T47D (cell line): ENCODE measurements at regions not wholly inside any gene's neighbourhood (a gene's known extent, or its start where the extent isn't known, plus 50 kb on each side); places are given as distances from the start of the nearest gene placed in this dataset.

Experiments
- DNase-seq, 2 experiments: peaks; one replicate each; pipeline versions ENCODE4 v3.0.0 to v3.0.0-alpha.2; 2011 to 2012; ENCODE audit warnings: low read depth in 1 of 2, low spot score in 1 of 2
- JUND ChIP-seq: IDR thresholded peaks from 2 replicates; pipeline ENCODE4 v1.6.1; 2012; ENCODE audit warnings: low read depth
- in situ Hi-C: cut with HindIII; loops from 2 replicates; pipeline ENCODE4 v1.10.0; 2016; ENCODE audit warnings: low sequenced_read_pairs, low pct_unique_long_range_greater_than_20kb

DNA sequence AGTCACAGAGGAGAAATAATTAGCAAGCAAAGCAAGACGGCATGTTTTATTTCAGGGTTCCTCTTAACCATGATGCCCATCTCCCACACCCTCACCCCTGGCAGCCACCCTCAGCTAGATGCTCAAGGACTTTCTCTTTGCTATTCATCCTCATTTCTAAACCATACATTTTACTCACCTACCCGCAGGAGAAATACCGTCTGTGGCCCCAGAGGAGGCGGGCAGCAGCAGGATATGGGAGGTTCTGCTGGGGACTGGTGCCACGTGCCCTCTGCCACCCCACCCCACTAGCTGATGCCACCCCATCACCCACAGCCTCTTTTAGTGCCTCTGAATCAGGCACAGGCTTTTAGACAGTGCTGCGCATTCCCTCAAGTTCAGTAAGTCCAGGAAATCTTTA, 168.7 kb upstream of the ITGB1 start:
- in situ Hi-C loops: no loop called here
- no peak for TF ChIP-seq JUND
- no peak for DNase-seq

DNA sequence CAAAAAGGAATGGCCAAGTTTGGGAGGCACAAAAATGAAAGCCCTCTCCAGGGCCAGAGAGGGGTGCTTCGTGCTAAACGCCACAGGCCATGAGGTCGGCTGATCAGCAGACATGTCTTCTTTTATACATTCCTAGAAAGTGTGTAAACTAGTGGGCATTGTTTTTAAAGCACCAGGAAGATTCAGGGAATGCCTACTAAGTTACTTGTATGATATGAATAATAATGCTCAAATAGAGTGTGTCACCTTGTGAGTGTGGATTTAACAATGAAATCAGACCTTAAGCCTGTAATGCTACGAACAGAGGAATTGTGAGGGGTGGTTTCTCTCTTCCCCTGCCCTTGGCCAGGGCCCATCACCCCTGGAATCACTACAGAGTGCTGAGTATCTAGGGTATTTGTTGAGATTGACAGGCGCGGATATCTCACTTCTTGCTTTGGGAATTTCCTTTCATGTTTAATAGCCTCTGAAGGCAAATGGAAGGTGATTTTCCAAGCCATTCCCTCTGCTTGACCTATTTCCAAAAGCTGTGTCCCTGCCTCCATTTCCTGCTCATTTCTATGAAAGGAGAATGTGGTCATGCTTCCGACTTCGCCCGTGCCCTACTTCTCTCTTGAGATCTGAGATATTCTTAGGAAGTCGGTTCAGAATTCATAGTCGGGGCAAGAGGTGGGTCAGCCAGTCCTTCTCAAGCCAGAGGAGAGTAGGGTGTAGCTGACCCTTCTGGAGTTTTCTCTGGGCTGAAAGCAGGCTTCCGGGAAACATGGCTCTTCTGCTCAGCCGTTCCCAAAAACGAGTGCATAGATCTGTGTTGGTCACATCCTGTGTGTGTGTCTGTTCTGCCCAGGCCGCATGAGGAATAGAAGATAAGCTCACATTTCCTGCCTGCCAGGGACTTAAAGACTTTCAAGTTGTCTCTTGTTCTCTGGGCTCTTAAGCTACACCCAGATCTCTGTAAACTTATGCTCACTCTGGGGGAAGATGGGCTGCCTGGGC, 167.8 kb upstream of the ITGB1 start:
- in situ Hi-C loops: no loop called here
- no peak for DNase-seq
- TF ChIP-seq JUND: no peak

DNA sequence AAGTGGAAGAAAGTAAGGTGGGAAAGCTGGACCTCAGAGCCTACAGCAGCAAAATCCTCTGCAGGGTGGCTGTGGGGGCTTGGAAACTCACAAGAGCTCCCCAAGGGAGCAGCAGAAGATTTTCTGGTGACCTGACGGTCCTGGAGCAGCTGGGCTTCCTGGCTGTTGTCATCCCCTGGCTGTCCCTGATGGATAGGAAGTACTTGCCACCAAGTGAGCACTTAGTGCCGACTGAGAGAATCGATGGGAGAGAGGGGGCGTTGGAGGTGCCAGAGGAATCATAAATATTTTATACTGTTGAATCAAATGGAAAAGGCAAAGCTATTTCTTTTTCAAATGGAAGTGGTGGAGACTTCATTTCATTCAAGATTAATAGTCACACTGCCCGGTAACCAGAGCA, 167.1 kb upstream of the ITGB1 start:
- in situ Hi-C loops: no loop called here
- no peak for DNase-seq
- no peak for TF ChIP-seq JUND

DNA sequence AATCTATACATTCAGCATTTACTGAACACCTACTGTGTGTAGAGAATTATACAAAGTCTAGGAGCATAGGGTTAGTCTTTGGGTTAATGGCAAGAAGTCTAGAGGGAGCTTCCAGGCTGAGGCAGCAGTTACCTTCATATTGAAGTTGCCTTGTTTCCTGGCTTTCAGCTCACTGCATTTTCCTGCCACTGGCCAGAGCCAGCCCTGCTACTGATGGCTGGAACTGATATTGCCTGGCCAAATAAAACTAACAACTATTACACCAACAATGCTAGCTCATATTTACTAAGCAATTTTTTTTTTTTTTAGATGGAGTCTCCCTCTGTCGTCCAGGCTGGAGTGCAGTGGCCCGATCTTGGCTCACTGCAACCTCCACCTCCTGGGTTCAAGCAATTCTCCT, 165.7 kb upstream of the ITGB1 start:
- peak; percentile 16 to 48 for DNase-seq
- in situ Hi-C loops: no loop called here
- TF ChIP-seq JUND: no peak

DNA sequence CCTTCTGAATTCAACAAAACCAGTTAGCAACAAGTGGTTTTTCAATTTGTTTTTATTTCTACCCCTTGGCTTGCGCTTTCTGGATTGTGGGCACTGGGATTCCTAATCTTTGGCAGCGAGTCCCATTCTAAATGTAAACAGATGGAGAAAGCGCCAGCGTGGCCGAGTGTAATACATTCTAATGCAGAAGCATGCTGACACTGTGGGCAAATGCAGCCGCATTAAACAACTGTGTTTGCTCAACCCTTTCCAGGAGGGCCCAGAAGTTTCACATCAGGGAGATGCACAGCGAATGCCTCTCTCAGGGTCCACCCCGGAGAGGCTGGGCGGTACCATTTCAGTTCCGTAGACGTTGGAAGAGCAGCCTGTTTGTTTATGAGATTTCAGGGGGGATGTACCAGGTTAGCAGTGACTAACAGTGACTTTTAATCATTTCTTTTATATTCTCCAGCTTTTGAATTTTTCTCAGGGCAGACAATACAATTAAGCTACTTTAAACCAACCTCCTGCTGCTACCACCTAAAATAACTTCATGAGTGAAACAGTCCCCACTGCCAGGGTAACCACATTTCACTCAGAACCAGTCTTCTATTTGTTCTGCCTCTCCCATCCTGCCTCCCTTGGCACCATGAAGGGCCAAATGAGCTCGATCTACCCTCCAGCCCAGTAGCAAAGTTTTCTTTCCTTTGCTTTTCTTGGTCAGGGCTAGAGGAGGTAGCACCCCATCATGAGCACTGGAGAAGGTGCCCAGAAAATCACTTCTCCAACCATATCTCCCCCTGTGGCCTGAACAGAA, 164.2 kb upstream of the ITGB1 start:
- in situ Hi-C loops: no loop called here
- no peak for TF ChIP-seq JUND
- DNase-seq: no peak

DNA sequence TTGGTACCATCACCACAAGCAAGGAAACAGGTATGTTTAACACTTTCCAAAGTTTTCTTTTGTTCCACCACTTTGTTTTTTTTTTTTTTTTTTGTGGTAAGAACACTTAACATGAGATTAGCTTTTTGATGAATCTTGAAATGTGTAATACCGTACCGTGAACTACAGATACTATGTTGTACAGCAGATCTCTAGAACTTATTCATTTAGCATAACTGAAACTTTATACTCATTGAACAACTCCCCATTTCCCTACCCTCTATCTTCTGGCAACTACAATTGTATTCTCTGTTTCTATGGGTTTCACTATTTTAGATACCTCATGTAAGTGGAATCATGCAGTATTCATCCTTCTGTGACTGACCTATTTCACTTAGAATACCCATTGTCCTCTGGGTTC, 162.7 kb upstream of the ITGB1 start:
- TF ChIP-seq JUND: no peak
- DNase-seq: no peak
- in situ Hi-C loops: no loop called here

DNA sequence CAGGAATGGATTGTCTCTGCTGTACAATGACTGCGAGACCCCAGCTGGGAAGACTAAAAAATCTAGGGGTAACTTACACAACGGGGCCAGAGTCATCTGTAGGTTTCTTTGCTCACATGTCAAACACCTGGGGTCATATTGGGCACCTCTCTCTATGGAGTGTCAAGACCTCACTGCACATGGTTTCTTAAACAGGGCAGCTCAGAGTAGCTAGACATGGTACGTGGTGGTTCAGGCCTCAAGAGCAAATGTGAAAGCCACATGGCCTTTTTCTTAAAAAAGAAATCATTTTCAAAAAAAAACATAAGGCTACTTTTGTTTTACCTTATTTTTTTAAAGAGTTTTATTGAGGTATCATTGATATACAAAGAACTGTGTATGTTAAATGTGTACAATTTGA, 162.2 kb upstream of the ITGB1 start:
- in situ Hi-C loops: no loop called here
- no peak for DNase-seq
- TF ChIP-seq JUND: no peak

DNA sequence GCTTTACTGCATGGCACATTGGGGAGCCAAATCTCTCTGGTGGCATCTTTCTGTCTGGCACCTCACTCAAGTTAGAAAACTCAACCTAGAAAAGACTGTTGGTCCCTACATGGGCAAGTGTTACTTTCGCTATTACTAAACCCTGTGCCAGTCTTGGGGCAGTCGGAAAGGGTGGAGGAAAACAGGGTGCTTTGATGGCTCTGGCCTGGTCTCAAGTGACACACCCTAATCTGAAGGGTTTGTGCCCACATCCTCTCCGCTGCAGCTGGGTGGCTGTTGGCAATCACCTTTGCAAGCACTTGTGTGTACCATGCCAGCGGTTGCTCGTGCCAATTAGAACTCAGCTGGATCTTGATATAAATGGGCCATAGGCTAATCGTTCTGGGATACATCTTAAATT, 159.8 kb upstream of the ITGB1 start:
- in situ Hi-C loops: no loop called here
- no peak for DNase-seq
- no peak for TF ChIP-seq JUND

DNA sequence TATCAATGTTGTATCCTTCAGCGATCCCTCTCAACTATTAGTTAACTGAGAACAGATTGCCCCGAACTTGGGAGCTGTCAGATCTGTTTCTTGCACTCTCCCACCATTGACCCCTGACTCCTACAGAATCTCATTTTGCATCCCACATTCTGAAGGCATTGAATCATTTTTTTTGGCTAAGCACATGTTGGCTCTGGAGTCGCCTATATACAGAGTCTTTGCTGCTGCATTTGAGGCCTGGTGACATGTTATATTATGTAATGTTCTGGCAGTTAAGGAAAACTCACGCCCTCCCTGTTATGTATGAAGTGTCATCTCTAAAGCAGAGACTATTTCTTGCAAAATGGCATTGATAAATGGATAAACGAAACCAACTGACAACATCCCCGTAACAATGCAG, 159.2 kb upstream of the ITGB1 start:
- TF ChIP-seq JUND: no peak
- in situ Hi-C loops: no loop called here
- DNase-seq: no peak

DNA sequence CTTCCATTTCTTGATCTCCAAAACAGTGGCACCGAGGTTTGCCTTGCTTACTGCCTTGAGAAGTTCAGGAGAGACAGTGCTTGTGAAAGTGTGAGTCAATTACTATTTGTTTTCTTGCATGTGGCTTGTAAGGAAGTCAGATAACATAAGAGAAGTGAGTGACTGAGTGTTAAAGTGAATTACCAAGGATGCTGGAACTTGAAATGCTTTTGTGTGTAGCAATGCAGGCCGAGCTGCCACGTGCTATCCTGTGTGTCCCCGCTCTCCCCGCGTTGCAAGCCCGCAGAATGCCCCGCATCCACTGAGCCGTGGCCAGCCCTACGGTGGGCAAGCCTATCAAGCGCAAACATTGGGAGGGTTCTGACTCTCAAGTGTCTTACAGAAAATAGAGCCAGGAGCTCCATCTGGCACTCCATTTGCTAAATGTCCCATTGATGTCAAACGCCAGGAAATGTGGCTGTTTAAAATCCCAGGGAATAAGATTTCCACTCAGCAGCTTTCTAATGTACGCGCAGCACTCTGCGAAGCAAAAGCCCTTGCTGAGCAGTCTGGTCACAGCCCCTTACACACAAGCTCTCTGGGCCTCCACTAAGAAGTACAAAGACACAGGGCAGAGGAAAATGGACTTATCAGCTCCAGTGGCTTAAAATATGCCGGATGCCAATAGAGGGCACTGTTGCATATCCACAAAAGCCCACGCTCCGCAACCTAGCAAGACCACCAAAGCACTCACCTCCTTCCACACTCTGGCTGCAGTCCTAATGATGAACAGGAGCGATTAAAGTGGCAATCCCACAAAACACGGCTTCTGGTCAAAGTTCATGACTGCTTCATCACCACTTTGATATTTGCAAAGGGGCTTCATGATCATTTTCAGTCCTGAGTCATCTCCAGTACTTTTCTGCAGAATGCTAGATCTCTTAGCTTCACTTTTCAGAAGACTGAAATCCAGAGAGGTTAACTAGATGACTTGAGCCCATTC, 158.0 kb upstream of the ITGB1 start:
- no peak for TF ChIP-seq JUND
- in situ Hi-C loops: no loop called here
- DNase-seq: peak in 1 of 2 experiments; percentile 6

DNA sequence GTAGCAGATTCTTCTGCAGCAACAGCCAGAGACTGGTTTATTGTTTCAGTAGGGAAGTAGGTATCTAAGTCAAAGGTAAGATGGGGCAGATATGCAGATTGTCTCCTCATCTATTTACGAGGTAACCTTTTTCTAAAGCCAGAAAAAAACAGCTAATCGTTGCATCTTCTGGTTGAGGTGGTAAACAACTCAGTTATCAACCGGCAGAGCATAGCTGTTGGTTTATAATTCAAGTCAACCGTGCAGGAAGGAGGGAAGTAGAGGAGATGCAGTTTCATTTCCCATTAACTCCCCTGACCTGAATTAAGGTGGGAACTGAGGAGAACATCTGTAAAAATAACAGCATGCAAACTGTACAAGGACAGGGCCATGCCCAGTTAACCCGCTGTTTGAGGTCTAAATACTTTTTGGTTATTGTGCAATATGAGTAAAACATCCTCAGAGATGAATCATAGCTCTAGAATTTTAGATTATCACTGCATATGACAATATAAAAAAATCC, 156.5 kb upstream of the ITGB1 start:
- TF ChIP-seq JUND: no peak

DNA sequence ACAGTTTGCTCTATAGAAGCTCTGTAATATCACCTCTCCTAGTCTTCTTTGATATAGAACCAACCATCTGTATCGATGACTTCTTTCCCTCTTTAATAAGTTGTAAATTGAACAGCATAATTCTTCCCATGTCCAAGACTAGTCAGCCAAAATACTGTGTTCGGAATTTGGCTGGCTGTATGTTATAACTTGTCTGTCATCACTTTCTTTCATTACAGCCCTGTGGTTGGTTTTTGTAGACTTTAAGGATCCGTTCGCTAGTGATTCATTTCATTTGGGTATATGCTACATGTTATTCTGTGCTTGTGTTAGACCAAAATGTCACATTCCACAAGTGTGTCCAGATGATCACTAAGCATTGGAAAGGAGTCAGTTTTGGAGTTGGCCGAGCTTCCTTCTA, 155.4 kb upstream of the ITGB1 start:
- TF ChIP-seq JUND: no peak
- DNase-seq: no peak
- in situ Hi-C loops: no loop called here

More for the DNA sequence above, 156.5 kb upstream of the ITGB1 start:
- in situ Hi-C loops: no loop called here
- no peak for DNase-seq
